Keratinocyte (primary cell): ENCODE measurements at regions not wholly inside any gene's neighbourhood (a gene's known extent, or its start where the extent isn't known, plus 50 kb on each side); places are given as distances from the start of the nearest gene placed in this dataset.

ENCODE experiments used
- DNase-seq: peaks from one replicate; pipeline ENCODE4 v3.0.0-alpha.2; 2011; ENCODE audit warnings: low read depth, missing footprints, low spot score
- FAIRE-seq: peaks from 2 replicates; lab custom pipeline; 2011; peaks lifted over from hg19 to GRCh38; lab: Jason Lieb, UNC
- H2AFZ ChIP-seq: 2 replicates; pipeline ENCODE4 v1.6.0; 2012; ENCODE audit warnings: low read length, control low read depth, inconsistent platforms; ENCODE audit not compliant: control insufficient read depth
- H3K27ac ChIP-seq: 2 replicates; pipeline ENCODE4 v1.5.1; 2011; ENCODE audit warnings: low read length; ENCODE audit not compliant: control insufficient read depth, insufficient read depth
- H3K27me3 ChIP-seq: 3 replicates; pipeline ENCODE4 v1.6.0; 2011; ENCODE audit warnings: low read length; ENCODE audit not compliant: control insufficient read depth, insufficient read depth; ENCODE audit errors: extremely low read depth
- H3K36me3 ChIP-seq, 2 experiments: 2 replicates in 1 of 2; 3 replicates in 1 of 2; pipeline ENCODE4 v1.5.1; 2011; ENCODE audit warnings: low read length in 2 of 2, mild to moderate bottlenecking in 1 of 2; ENCODE audit not compliant: control insufficient read depth in 2 of 2, insufficient read depth in 2 of 2; ENCODE audit errors: extremely low read depth in 1 of 2
- H3K4me1 ChIP-seq: 3 replicates; pipeline ENCODE4 v1.5.1; 2011; ENCODE audit warnings: low read length; ENCODE audit not compliant: control insufficient read depth, insufficient read depth; ENCODE audit errors: extremely low read depth
- H3K4me2 ChIP-seq: 3 replicates; pipeline ENCODE4 v1.6.0; 2011; ENCODE audit warnings: low read depth, low read length; ENCODE audit not compliant: control insufficient read depth, insufficient read depth; ENCODE audit errors: extremely low read depth
- H3K4me3 ChIP-seq, 3 experiments: fragments of 200-600 bp in 1 of 3; sonication (generic) in 1 of 3; 2 replicates in 2 of 3; 3 replicates in 1 of 3; pipeline ENCODE4 v1.5.1; 2011 to 2016; ENCODE audit warnings: low read length in 3 of 3, mild to moderate bottlenecking in 3 of 3, control low read depth in 2 of 3, inconsistent platforms in 1 of 3, low read depth in 1 of 3, mixed read lengths in 1 of 3, mixed run types in 1 of 3, moderate library complexity in 1 of 3; ENCODE audit not compliant: control insufficient read depth in 2 of 3, insufficient read depth in 2 of 3; ENCODE audit errors: extremely low read depth in 1 of 3
- H3K79me2 ChIP-seq: 2 replicates; pipeline ENCODE4 v1.6.0; 2012; ENCODE audit warnings: low read length; ENCODE audit not compliant: control insufficient read depth, insufficient read depth
- H3K9ac ChIP-seq: 3 replicates; pipeline ENCODE4 v1.6.0; 2011; ENCODE audit warnings: low read length; ENCODE audit not compliant: control insufficient read depth, insufficient read depth; ENCODE audit errors: extremely low read depth
- H3K9me1 ChIP-seq: 3 replicates; pipeline ENCODE4 v1.6.0; 2011; ENCODE audit warnings: low read length; ENCODE audit not compliant: control insufficient read depth, insufficient read depth; ENCODE audit errors: extremely low read depth
- H3K9me3 ChIP-seq: 2 replicates; pipeline ENCODE4 v1.5.1; 2012; ENCODE audit warnings: low read depth, low read length; ENCODE audit not compliant: control insufficient read depth
- H4K20me1 ChIP-seq: 3 replicates; pipeline ENCODE4 v1.6.0; 2011; ENCODE audit warnings: low read length; ENCODE audit not compliant: control insufficient read depth, insufficient read depth; ENCODE audit errors: extremely low read depth
- CTCF ChIP-seq, 3 experiments: IDR thresholded peaks in 1 of 3; conservative IDR thresholded peaks in 1 of 3; optimal IDR thresholded peaks in 1 of 3; 2 replicates in 2 of 3; 3 replicates in 1 of 3; pipeline versions ENCODE3 to v1.5.1; 2011; ENCODE audit warnings: low read length in 3 of 3, mild to moderate bottlenecking in 3 of 3, moderate library complexity in 2 of 3, control low read depth in 1 of 3, inconsistent platforms in 1 of 3; ENCODE audit not compliant: insufficient read depth in 2 of 3; ENCODE audit errors: extremely low read depth in 1 of 3
- EZH2 ChIP-seq: IDR thresholded peaks from one replicate; pipeline ENCODE4 v1.6.1; 2012; ENCODE audit warnings: inconsistent platforms, mild to moderate bottlenecking, low read length, moderate library complexity
- dilution Hi-C: fragments of 300-500 bp; cut with MboI; formaldehyde crosslinking; loops from one replicate; pipeline ENCODE4 v1.7.0; 2020; ENCODE audit warnings: low sequenced_read_pairs; ENCODE audit not compliant: extremely low pct_ligation_motif_present

GRCh38 chr1:208369045-208369444, 124.9 kb upstream of the PLXNA2 start:
- no peaks in the 10 kb centered on the region for H4K20me1 ChIP-seq
- FAIRE-seq, result no peak
- H3K9me1 ChIP-seq, result no peaks in the 10 kb centered on the region
- TF ChIP-seq CTCF (optimal IDR thresholded peaks at IDR 0.05 in 1 of 3, IDR thresholded peaks at IDR 0.05 in 1 of 3, conservative IDR thresholded peaks at IDR 0.05 in 1 of 3; ENCODE audit: extremely low read depth in 1 of 3, insufficient read depth in 2 of 3, low read length in 3 of 3) (no peak), EZH2 (no peak)
- H3K4me1 ChIP-seq, result no peaks in the 10 kb centered on the region
- dilution Hi-C loops, result no loop called here
- no peaks in the 10 kb centered on the region for H3K36me3 ChIP-seq
- H3K4me3 ChIP-seq, result no peak overlapping the region
- no peaks in the 10 kb centered on the region for H3K9me3 ChIP-seq
- no peak overlapping the region for H3K9ac ChIP-seq
- peaks cover 12% of the 10 kb centered on the region for H3K27me3 ChIP-seq
- no peak overlapping the region for H3K27ac ChIP-seq
- H3K4me2 ChIP-seq, result no peak overlapping the region
- DNase-seq, result no peak
- no peaks in the 10 kb centered on the region for H3K79me2 ChIP-seq
- H2AFZ ChIP-seq, result no peak overlapping the region

- no peak overlapping the region for H2AFZ ChIP-seq
- H3K4me3 ChIP-seq, result no peak overlapping the region
- no peak for FAIRE-seq
- no peaks in the 10 kb centered on the region for H3K9me1 ChIP-seq
- dilution Hi-C loops, result no loop called here
- H3K9ac ChIP-seq, result no peak overlapping the region
- H3K4me2 ChIP-seq, result no peak overlapping the region
- H3K9me3 ChIP-seq, result no peaks in the 10 kb centered on the region
- H3K4me1 ChIP-seq, result no peaks in the 10 kb centered on the region
- no peaks in the 10 kb centered on the region for H4K20me1 ChIP-seq
- no peaks in the 10 kb centered on the region for H3K79me2 ChIP-seq
- no peak overlapping the region for H3K27ac ChIP-seq
- H3K36me3 ChIP-seq, result no peaks in the 10 kb centered on the region
- peaks cover 12% of the 10 kb centered on the region for H3K27me3 ChIP-seq
- no peak for DNase-seq
- TF ChIP-seq EZH2, result no peak
- no peak for TF ChIP-seq CTCF (optimal IDR thresholded peaks at IDR 0.05 in 1 of 3, IDR thresholded peaks at IDR 0.05 in 1 of 3, conservative IDR thresholded peaks at IDR 0.05 in 1 of 3; ENCODE audit: extremely low read depth in 1 of 3, insufficient read depth in 2 of 3, low read length in 3 of 3)
These were observed 125.5 kb upstream of the PLXNA2 start for GRCh38 chr1:208369658-208370057.
